ENCODE measurements at regions not wholly inside any gene's neighbourhood (a gene's known extent, or its start where the extent isn't known, plus 50 kb on each side); places are given as distances from the start of the nearest gene placed in this dataset.

GRCh38 chr11:98630736-98631135 is 390.0 kb upstream of the CNTN5 start:
- Histone ChIP-seq H3K36me3 (replicated peaks in 1 of 2; ENCODE audit: control extremely low read depth in 1 of 2, control insufficient read depth in 1 of 2, extremely low read depth in 1 of 2, insufficient read depth in 2 of 2, low read length in 1 of 2) (no peaks in the 10 kb centered on the region), H2AFZ (ENCODE audit: insufficient read depth, low read depth, low read length, poor library complexity, severe bottlenecking) (no peak overlapping the region), H4K20me1 (ENCODE audit: control insufficient read depth, insufficient read depth, low read length, poor library complexity, severe bottlenecking) (no peaks in the 10 kb centered on the region), H3K9me3 (ENCODE audit: control extremely low read depth in 1 of 3, control insufficient read depth in 2 of 3, insufficient read depth in 1 of 3, low read length in 2 of 3) (peaks cover 0 to 9% (median 0%) of the 10 kb centered on the region in 3 donors), H3K4me3 (ENCODE audit: control extremely low read depth in 1 of 5, extremely low read depth in 1 of 5, insufficient read depth in 1 of 5, low read depth in 2 of 5, low read length in 4 of 5) (no peak overlapping the region), H3K27me3 (replicated peaks in 1 of 4; ENCODE audit: control extremely low read depth in 1 of 4, control insufficient read depth in 3 of 4, insufficient read depth in 4 of 4, low read length in 3 of 4) (no peaks in the 10 kb centered on the region), H3K9ac (ENCODE audit: low read length) (no peak overlapping the region), H3K27ac (ENCODE audit: low read length in 2 of 2) (no peak overlapping the region), H3K79me2 (ENCODE audit: control insufficient read depth, insufficient read depth, low read length) (no peaks in the 10 kb centered on the region), H3K4me2 (replicated peaks; ENCODE audit: low read depth, low read length, poor library complexity, severe bottlenecking) (no peak overlapping the region), H3K4me1 (ENCODE audit: control insufficient read depth in 2 of 2, insufficient read depth in 2 of 2, low read length in 2 of 2) (no peaks in the 10 kb centered on the region)
- WGBS (ENCODE audit: insufficient coverage) = 95% methylated on average over 8 of the region's 8 CpGs
- TF ChIP-seq EZH2 (IDR thresholded peaks at IDR 0.05; ENCODE audit: borderline replicate concordance, insufficient read depth, low read depth, low read length, poor library complexity, severe bottlenecking) = no peak
- no peak for TF ChIP-seq CTCF (IDR thresholded peaks at IDR 0.05)
- no peak for ATAC-seq (ENCODE audit: low read depth)
- Mint-ChIP-seq H3K27ac (no peak overlapping the region), H3K27me3 (no peaks in the 10 kb centered on the region), H3K9me3 (ENCODE audit: insufficient read depth) (peaks cover 3% of the 10 kb centered on the region), H3K4me3 (no peak overlapping the region), H3K4me1 (no peaks in the 10 kb centered on the region)
- ChIA-PET CTCF (no interaction called here), POLR2A (no interaction called here)
- no peak for DNase-seq
- intact Hi-C loops (cut with micrococcal nuclease) = no loop called here

- Histone ChIP-seq H2AFZ (ENCODE audit: insufficient read depth, low read depth, low read length, poor library complexity, severe bottlenecking) (no peak overlapping the region), H3K27me3 (replicated peaks in 1 of 4; ENCODE audit: control extremely low read depth in 1 of 4, control insufficient read depth in 3 of 4, insufficient read depth in 4 of 4, low read length in 3 of 4) (no peaks in the 10 kb centered on the region), H3K4me1 (ENCODE audit: control insufficient read depth in 2 of 2, insufficient read depth in 2 of 2, low read length in 2 of 2) (no peaks in the 10 kb centered on the region), H3K4me2 (replicated peaks; ENCODE audit: low read depth, low read length, poor library complexity, severe bottlenecking) (no peak overlapping the region), H3K79me2 (ENCODE audit: control insufficient read depth, insufficient read depth, low read length) (no peaks in the 10 kb centered on the region), H3K9ac (ENCODE audit: low read length) (no peak overlapping the region), H3K27ac (ENCODE audit: low read length in 2 of 2) (no peak overlapping the region), H4K20me1 (ENCODE audit: control insufficient read depth, insufficient read depth, low read length, poor library complexity, severe bottlenecking) (no peaks in the 10 kb centered on the region), H3K9me3 (ENCODE audit: control extremely low read depth in 1 of 3, control insufficient read depth in 2 of 3, insufficient read depth in 1 of 3, low read length in 2 of 3) (no peaks in the 10 kb centered on the region), H3K36me3 (replicated peaks in 1 of 2; ENCODE audit: control extremely low read depth in 1 of 2, control insufficient read depth in 1 of 2, extremely low read depth in 1 of 2, insufficient read depth in 2 of 2, low read length in 1 of 2) (no peaks in the 10 kb centered on the region), H3K4me3 (ENCODE audit: control extremely low read depth in 1 of 5, extremely low read depth in 1 of 5, insufficient read depth in 1 of 5, low read depth in 2 of 5, low read length in 4 of 5) (no peak overlapping the region)
- TF ChIP-seq CTCF (IDR thresholded peaks at IDR 0.05) = no peak
- no peak for TF ChIP-seq EZH2 (IDR thresholded peaks at IDR 0.05; ENCODE audit: borderline replicate concordance, insufficient read depth, low read depth, low read length, poor library complexity, severe bottlenecking)
- no peaks in the 10 kb centered on the region for H3K27me3 Mint-ChIP-seq
- H3K4me3 Mint-ChIP-seq = no peak overlapping the region
- intact Hi-C loops (cut with micrococcal nuclease) = no loop called here
- CTCF ChIA-PET = no interaction called here
- peaks cover 3% of the 10 kb centered on the region for H3K9me3 Mint-ChIP-seq (ENCODE audit: insufficient read depth)
- no peak overlapping the region for H3K27ac Mint-ChIP-seq
- DNase-seq (no peak), ATAC-seq (ENCODE audit: low read depth) (no peak)
- POLR2A ChIA-PET = no interaction called here
- no peaks in the 10 kb centered on the region for H3K4me1 Mint-ChIP-seq
Observed at GRCh38 chr11:98657711-98658110, 363.0 kb upstream of the CNTN5 start.
